HTR-8/SVneo (cell line): ENCODE measurements at regions not wholly inside any gene's neighbourhood (a gene's known extent, or its start where the extent isn't known, plus 50 kb on each side); places are given as distances from the start of the nearest gene placed in this dataset.
A peak's percentile ranks its signal among the peaks of the same experiment; 100 is the strongest.
"Not testable (repeated sequence)": the region's sequence is repeated elsewhere in the genome, so short reads cannot be mapped to it uniquely, and the experiment has no call there.

Experiments used
- DNase-seq: peaks from one replicate; pipeline ENCODE4 v3.0.0; 2011; ENCODE audit warnings: low spot score, mixed read lengths; ENCODE audit not compliant: insufficient read length
- FAIRE-seq: peaks from 2 replicates; lab custom pipeline; 2011; peaks lifted over from hg19 to GRCh38; lab: Jason Lieb, UNC

DNA sequence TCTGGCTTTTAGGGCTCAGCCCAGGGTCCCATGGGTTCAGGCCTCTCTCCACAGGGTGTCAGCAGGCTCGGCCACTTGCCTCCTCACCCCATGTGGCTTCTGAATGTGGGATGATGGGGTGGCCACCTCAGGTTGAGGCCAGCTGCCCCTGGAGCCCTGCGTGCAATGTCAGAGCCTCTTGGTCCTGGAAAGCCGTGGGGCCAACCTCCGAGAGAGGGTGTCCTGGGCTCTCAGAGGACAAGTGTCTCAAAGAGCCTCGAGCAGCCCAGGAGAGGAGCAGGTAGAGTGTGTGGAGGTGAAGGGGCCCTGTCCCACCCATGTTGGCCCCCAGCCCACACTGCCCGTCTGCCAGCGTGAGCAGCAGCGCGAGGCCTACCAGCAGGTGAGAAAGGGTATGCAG, 86.0 kb downstream of the PLXNA1 start:
- no peak for DNase-seq
- no peak for FAIRE-seq

DNA sequence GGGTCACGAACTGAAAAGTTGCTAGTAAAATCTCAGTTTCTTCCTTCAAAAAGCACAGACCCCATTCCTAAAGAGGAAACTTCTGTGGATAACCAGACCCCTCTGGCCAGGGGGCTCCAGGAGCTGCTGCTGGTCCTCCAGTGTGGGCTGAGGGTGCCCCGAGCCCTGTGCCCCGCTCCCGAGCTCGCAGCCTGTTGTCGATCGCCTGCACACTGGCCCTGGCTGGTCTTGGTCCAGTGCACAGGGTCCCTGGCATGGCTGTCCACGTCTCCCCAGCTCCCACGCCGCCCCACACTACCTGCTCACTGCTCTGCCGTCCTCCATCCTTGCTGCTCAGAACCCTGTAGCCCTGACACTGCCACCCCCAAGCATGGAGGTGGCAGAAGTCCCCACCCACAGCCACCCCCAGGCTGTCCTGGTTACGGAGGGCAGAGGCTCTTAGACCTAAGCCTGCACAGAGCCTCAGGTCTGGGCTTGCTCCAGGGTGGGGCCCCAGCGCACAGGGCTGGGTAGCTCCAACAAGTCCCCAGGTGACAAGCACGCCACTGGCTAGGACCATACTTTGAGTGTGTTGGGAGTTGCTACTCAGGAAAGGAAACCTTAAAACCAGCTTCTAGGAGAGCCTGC, 87.0 kb downstream of the PLXNA1 start:
- DNase-seq (no peak), FAIRE-seq (no peak)

GRCh38 chr3:127070776-127071175, 87.9 kb downstream of the PLXNA1 start:
- no peak for FAIRE-seq
- no peak for DNase-seq

DNA sequence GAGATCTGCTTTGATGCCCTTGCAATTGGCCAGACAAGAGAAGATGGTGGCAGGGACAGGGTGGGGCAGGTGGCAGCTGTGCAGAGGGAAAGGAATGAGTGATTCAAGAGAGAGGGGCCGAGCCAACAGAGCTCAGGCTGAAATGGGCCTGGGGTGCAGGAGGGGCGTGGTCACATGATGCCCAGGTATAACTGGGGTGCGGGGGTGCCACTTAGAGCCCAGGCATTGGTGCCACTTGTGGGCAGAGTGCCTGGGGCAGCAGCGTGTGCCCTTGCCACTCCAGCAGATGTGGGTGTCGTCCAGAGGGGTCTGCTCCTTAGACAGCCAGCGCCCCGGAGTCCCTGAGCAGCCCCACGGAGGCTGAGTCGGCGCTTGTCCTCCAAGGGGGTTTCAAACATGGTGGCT, 88.7 kb downstream of the PLXNA1 start:
- DNase-seq (no peak), FAIRE-seq (no peak)

DNA sequence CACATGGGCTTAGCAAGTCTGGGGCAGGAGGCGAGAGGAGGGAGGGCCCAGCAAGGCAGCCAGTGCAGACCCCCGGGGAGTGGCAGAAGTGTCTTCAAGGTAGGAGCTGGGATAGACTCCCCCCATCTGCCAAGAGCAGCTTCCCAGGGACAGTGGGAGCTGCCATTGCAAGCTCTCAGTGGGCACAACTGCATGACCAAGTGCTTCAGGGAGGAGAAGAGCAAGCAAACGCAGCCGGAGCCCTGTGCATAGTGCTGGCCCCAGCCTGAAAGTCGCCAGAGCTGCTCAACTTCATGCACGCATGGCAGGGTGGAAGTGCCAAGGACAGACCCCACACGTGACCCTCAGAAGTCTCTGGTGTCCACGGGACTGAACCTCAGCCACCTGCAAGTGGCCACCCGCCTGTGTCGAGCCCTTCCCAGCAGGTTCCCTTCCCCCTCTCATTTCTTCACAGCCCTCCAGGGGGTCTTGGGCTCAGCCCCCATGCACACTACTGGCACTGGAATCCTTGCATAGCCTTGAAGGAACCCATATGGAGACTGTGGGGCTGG, 89.4 kb downstream of the PLXNA1 start:
- no peak for FAIRE-seq
- no peak for DNase-seq

DNA sequence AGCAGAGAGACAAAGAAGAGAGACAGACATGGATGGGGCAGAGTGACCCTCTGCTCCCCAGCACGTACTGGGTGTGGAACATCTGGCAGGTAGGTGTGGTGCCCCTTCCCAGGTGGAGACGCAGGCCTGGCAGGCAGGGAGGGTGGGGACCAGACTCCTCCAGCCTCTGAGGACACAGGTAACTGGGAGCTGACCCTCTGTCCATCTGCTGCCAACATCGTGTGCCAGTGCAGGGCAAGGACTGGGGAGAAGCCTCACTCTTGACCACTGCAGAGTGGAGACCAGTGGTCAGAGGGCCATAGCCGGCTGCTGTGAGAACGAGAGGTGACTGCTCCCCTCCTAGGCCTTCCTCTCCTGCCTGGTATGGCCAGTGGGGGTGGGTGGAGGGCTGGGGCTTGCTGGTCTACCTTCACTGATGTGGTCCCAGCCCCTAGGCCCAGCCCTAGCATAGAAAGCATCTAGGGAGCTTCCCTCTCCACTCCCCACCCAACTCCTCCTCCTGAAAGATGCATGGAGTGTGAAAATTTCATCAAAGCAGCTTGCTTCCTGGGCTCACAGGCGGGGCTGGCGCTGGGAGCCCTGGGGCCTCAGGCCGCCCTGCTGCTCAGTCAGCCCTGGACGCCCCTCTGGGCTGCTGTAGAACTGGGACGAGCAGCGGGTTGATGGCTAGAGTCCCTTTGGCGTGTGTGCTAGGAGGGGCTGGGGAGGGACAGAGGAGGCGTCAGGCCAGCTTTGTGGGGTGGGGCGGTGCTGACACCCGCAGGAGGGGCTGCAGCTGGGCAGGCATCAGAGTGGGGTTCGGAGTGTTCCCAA, 90.3 kb downstream of the PLXNA1 start:
- FAIRE-seq: no peak
- no peak for DNase-seq

DNA sequence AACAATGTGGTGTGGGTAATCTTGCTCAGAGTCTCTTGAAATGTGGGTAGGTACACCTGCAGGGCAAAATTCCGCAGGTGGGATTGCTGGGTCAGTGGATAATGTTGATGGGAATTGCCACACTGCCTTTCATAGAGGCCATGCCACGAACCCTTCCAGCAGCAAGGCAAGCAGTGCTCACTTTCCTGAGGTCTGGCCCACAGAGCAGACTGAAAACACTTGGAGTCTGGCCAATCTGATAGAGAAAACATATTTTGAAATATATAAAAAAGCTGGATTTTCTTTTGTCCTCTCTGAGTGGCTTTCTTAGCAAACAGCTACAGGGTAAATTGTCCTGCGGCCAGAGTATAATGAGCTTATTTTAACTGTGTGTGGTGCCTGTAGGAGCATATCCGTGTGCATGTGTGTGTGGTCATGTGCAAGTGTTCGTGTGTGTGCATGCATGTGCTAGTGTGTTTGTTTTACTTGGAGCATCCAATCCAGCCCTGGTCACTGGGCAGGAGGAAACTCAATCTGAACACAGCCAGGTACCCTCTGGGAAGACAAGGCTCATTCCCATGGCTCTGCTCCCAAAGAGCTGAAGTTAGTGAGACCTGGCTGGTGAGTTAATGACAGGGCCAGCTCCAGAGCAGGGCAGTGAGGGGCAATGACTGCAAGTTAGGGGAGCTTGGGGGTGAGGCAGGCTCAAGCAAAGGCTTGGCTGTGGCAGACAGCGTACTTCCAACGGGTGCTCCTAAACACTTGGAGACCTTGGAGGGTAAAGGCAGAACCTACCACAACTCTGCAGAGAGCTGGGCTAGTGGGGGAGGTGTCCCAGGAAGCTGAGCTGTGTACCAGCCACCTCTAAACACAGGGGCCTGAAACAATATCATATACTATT, 91.3 kb downstream of the PLXNA1 start:
- FAIRE-seq: peak; percentile 78
- DNase-seq: no peak

- FAIRE-seq (no peak), DNase-seq (no peak)
These were observed 92.0 kb downstream of the PLXNA1 start for GRCh38 chr3:127074900-127075360.

- DNase-seq, FAIRE-seq: not testable (repeated sequence)
These were observed 93.5 kb downstream of the PLXNA1 start for GRCh38 chr3:127076166-127076992.

- no peak for FAIRE-seq
- DNase-seq: no peak
These were observed 94.2 kb downstream of the PLXNA1 start for GRCh38 chr3:127077068-127077467.

GRCh38 chr3:127077505-127078064, 94.7 kb downstream of the PLXNA1 start:
- no peak for FAIRE-seq
- no peak for DNase-seq

GRCh38 chr3:127078626-127079025, 95.7 kb downstream of the PLXNA1 start:
- DNase-seq (no peak), FAIRE-seq (peak; percentile 9)

- DNase-seq (no peak), FAIRE-seq (no peak)
These were observed 96.3 kb downstream of the PLXNA1 start for GRCh38 chr3:127079211-127079610.

DNA sequence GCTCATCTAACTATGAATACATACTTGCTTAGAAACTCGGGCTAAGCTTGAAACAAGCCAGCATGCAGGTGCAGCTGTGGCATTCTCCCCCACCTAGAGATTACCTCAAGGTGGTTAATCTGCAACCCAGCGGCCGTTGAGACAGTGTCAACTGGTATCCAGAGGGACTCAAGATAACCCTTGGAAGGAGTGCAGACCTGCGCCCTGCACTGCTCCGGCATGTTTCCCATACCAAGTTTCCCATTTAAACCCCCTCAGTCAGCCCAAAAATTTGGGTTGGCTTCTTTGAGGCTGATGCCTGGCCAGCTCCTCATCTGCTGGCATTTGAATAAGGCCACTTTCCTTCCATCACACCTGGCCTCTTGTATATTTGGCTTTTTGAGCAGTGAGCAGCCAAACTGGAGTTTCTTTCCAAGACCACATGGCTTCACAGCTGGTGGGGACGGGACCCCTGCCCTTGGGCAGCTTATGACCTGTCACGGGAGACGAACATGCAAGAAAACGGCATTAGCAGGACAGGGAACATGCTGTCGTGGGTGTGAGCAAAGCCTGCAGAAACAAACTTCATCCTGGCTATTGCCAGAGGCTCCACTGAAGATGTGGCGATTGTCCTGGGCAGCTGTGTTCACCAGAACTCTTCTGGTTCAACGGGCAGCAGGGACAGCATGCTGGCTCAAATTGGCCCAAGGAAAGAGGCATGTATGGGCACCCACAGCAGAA, 98.2 kb downstream of the PLXNA1 start:
- FAIRE-seq: no peak

GRCh38 chr3:127082066-127082465, 99.2 kb downstream of the PLXNA1 start:
- DNase-seq: no peak

More for the DNA sequence above, 98.2 kb downstream of the PLXNA1 start:
- no peak for DNase-seq

GRCh38 chr3:127083778-127084397, 101.0 kb downstream of the PLXNA1 start:
- FAIRE-seq (no peak), DNase-seq (no peak)

More at GRCh38 chr3:127082066-127082465, 99.2 kb downstream of the PLXNA1 start:
- no peak for FAIRE-seq

- FAIRE-seq (no peak), DNase-seq (no peak)
These were observed 101.6 kb downstream of the PLXNA1 start for GRCh38 chr3:127084401-127084990.

DNA sequence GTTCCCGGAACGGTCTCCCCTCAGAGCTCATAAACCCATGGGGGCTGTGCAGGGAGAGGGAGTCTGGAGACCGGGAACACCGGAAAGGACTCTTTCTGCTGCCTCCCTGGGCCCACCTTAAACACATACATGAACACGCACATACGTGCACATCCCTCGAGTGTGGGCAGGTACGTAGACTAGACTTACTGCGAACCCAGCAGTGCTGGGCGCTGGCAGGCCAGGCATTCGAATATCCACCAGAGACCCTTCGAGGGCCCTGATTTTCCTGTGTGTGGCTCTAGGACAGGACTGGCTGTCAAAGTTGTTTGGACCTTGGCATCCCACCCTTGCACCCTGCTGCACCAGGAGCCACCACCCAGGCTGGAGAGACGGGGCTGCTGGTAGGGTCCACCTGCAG, 102.7 kb downstream of the PLXNA1 start:
- FAIRE-seq: no peak
- no peak for DNase-seq
